ENCODE measurements at regions not wholly inside any gene's neighbourhood (a gene's known extent, or its start where the extent isn't known, plus 50 kb on each side); places are given as distances from the start of the nearest gene placed in this dataset.

- DNase-seq (ENCODE audit: low spot score): no peak
- in situ Hi-C loops (cut with MboI; ENCODE audit: low pct_unique_long_range_greater_than_20kb, low sequenced_read_pairs, unreplicated experiment): no loop called here
- TF ChIP-seq CTCF (IDR thresholded peaks at IDR 0.05; ENCODE audit: extremely low read depth, insufficient read depth, missing control alignments): no peak
These were observed 1012.5 kb upstream of the TMEM132C start for GRCh38 chr12:127254420-127254955.

- in situ Hi-C loops (cut with MboI; ENCODE audit: low pct_unique_long_range_greater_than_20kb, low sequenced_read_pairs, unreplicated experiment): no loop called here
- DNase-seq (ENCODE audit: low spot score): no peak
- no peak for TF ChIP-seq CTCF (IDR thresholded peaks at IDR 0.05; ENCODE audit: extremely low read depth, insufficient read depth, missing control alignments)
These were observed 1009.5 kb upstream of the TMEM132C start for GRCh38 chr12:127257366-127257935.

GRCh38 chr12:127260531-127260930, 1006.4 kb upstream of the TMEM132C start:
- no peak for DNase-seq (ENCODE audit: low spot score)
- in situ Hi-C loops (cut with MboI; ENCODE audit: low pct_unique_long_range_greater_than_20kb, low sequenced_read_pairs, unreplicated experiment): no loop called here
- no peak for TF ChIP-seq CTCF (IDR thresholded peaks at IDR 0.05; ENCODE audit: extremely low read depth, insufficient read depth, missing control alignments)

GRCh38 chr12:127260999-127261398, 1006.0 kb upstream of the TMEM132C start:
- in situ Hi-C loops (cut with MboI; ENCODE audit: low pct_unique_long_range_greater_than_20kb, low sequenced_read_pairs, unreplicated experiment): no loop called here
- DNase-seq (ENCODE audit: low spot score): no peak
- TF ChIP-seq CTCF (IDR thresholded peaks at IDR 0.05; ENCODE audit: extremely low read depth, insufficient read depth, missing control alignments): no peak

- no peak for TF ChIP-seq CTCF (IDR thresholded peaks at IDR 0.05; ENCODE audit: extremely low read depth, insufficient read depth, missing control alignments)
- DNase-seq (ENCODE audit: low spot score): no peak
- in situ Hi-C loops (cut with MboI; ENCODE audit: low pct_unique_long_range_greater_than_20kb, low sequenced_read_pairs, unreplicated experiment): no loop called here
These were observed 1004.4 kb upstream of the TMEM132C start for GRCh38 chr12:127262615-127263014.

GRCh38 chr12:127263621-127264020, 1003.3 kb upstream of the TMEM132C start:
- in situ Hi-C loops (cut with MboI; ENCODE audit: low pct_unique_long_range_greater_than_20kb, low sequenced_read_pairs, unreplicated experiment): no loop called here
- DNase-seq (ENCODE audit: low spot score): no peak
- TF ChIP-seq CTCF (IDR thresholded peaks at IDR 0.05; ENCODE audit: extremely low read depth, insufficient read depth, missing control alignments): no peak

Data from GM13977 (cell line).